ENCODE measurements at regions not wholly inside any gene's neighbourhood (a gene's known extent, or its start where the extent isn't known, plus 50 kb on each side); places are given as distances from the start of the nearest gene placed in this dataset.

- TF ChIP-seq POLR2AphosphoS5 (IDR thresholded peaks at IDR 0.05) (no peak), POLR2A (IDR thresholded peaks at IDR 0.05) (no peak), CTCF (IDR thresholded peaks at IDR 0.05) (no peak), EP300 (IDR thresholded peaks at IDR 0.05; ENCODE audit: low read depth) (no peak)
- no peak for DNase-seq
- in situ Hi-C loops (cut with MboI; ENCODE audit: low pct_ligation_motif_present in 1 of 4, low pct_unique_long_range_greater_than_20kb in 1 of 4, low sequenced_read_pairs in 3 of 4) (no loop called here), intact Hi-C loops (cut with DNase I; ENCODE audit: low total_unique reads) (no loop called here)
- no peaks in the 10 kb centered on the region for H3K36me3 ChIP-seq
- 60 to 100% methylated on average over 1 to 3 of the region's 3 CpGs for WGBS, 2 donors (ENCODE audit: low coverage in 1 of 2)
- no peaks in the 10 kb centered on the region for H3K4me1 ChIP-seq
- no peak overlapping the region for H3K4me3 ChIP-seq
- H3K9me3 ChIP-seq: no peaks in the 10 kb centered on the region
- H3K27ac ChIP-seq: no peak overlapping the region
- no peaks in the 10 kb centered on the region for H3K27me3 ChIP-seq
Measured at GRCh38 chr3:4232798-4233197, 70.4 kb upstream of the SETMAR start.

- Histone ChIP-seq H3K27me3 (no peaks in the 10 kb centered on the region), H3K4me1 (no peaks in the 10 kb centered on the region), H3K4me3 (no peak overlapping the region), H3K36me3 (no peaks in the 10 kb centered on the region), H3K27ac (no peak overlapping the region), H3K9me3 (no peaks in the 10 kb centered on the region)
- WGBS, 2 donors (ENCODE audit: low coverage in 1 of 2): 32 to 55% methylated on average over 2 of the region's 2 CpGs
- no peak for TF ChIP-seq POLR2A (IDR thresholded peaks at IDR 0.05)
- TF ChIP-seq EP300 (IDR thresholded peaks at IDR 0.05; ENCODE audit: low read depth): no peak
- in situ Hi-C loops (cut with MboI; ENCODE audit: low pct_ligation_motif_present in 1 of 4, low pct_unique_long_range_greater_than_20kb in 1 of 4, low sequenced_read_pairs in 3 of 4) (no loop called here), intact Hi-C loops (cut with DNase I; ENCODE audit: low total_unique reads) (no loop called here)
- no peak for DNase-seq
Measured at GRCh38 chr3:4233488-4233887, 69.7 kb upstream of the SETMAR start.

- intact Hi-C loops (cut with DNase I; ENCODE audit: low total_unique reads): no loop called here
- H3K4me1 ChIP-seq: no peaks in the 10 kb centered on the region
Measured at GRCh38 chr3:4234889-4235288, 68.3 kb upstream of the SETMAR start.

GRCh38 chr3:4235690-4236089 lies 67.5 kb upstream of the SETMAR start:
- Histone ChIP-seq H3K9me3 (no peaks in the 10 kb centered on the region), H3K27me3 (no peaks in the 10 kb centered on the region), H3K4me1 (no peaks in the 10 kb centered on the region), H3K4me3 (no peak overlapping the region), H3K27ac (no peak overlapping the region), H3K36me3 (no peaks in the 10 kb centered on the region)
- WGBS, 2 donors (ENCODE audit: low coverage in 1 of 2): 68 to 83% methylated on average over 3 of the region's 3 CpGs
- in situ Hi-C loops (cut with MboI; ENCODE audit: low pct_ligation_motif_present in 1 of 4, low pct_unique_long_range_greater_than_20kb in 1 of 4, low sequenced_read_pairs in 3 of 4): no loop called here
- intact Hi-C loops (cut with DNase I; ENCODE audit: low total_unique reads): no loop called here
- TF ChIP-seq POLR2AphosphoS5 (IDR thresholded peaks at IDR 0.05) (no peak), EP300 (IDR thresholded peaks at IDR 0.05; ENCODE audit: low read depth) (no peak), POLR2A (IDR thresholded peaks at IDR 0.05) (no peak), CTCF (IDR thresholded peaks at IDR 0.05) (no peak)
- no peak for DNase-seq

More at GRCh38 chr3:4234889-4235288, 68.3 kb upstream of the SETMAR start:
- no peak overlapping the region for H3K4me3 ChIP-seq
- TF ChIP-seq CTCF (IDR thresholded peaks at IDR 0.05): no peak
- no peak for TF ChIP-seq POLR2AphosphoS5 (IDR thresholded peaks at IDR 0.05)
- no peak for TF ChIP-seq EP300 (IDR thresholded peaks at IDR 0.05; ENCODE audit: low read depth)
- TF ChIP-seq POLR2A (IDR thresholded peaks at IDR 0.05): no peak
- WGBS, 2 donors (ENCODE audit: low coverage in 1 of 2): 62 to 69% methylated on average over 2 of the region's 2 CpGs
- H3K36me3 ChIP-seq: no peaks in the 10 kb centered on the region
- H3K27ac ChIP-seq: no peak overlapping the region
- in situ Hi-C loops (cut with MboI; ENCODE audit: low pct_ligation_motif_present in 1 of 4, low pct_unique_long_range_greater_than_20kb in 1 of 4, low sequenced_read_pairs in 3 of 4): no loop called here
- H3K27me3 ChIP-seq: no peaks in the 10 kb centered on the region
- DNase-seq: no peak
- no peaks in the 10 kb centered on the region for H3K9me3 ChIP-seq

GRCh38 chr3:4241595-4242170 lies 61.5 kb upstream of the SETMAR start:
- intact Hi-C loops (cut with DNase I; ENCODE audit: low total_unique reads): no loop called here
- 82 to 86% methylated on average over 6 to 8 of the region's 8 CpGs for WGBS, 2 donors (ENCODE audit: low coverage in 1 of 2)

More at GRCh38 chr3:4241595-4242170, 61.5 kb upstream of the SETMAR start:
- Histone ChIP-seq H3K27ac (no peak overlapping the region), H3K36me3 (no peaks in the 10 kb centered on the region), H3K27me3 (no peaks in the 10 kb centered on the region), H3K9me3 (no peaks in the 10 kb centered on the region), H3K4me1 (no peaks in the 10 kb centered on the region), H3K4me3 (no peak overlapping the region)
- in situ Hi-C loops (cut with MboI; ENCODE audit: low pct_ligation_motif_present in 1 of 4, low pct_unique_long_range_greater_than_20kb in 1 of 4, low sequenced_read_pairs in 3 of 4): no loop called here
- DNase-seq: no peak
- TF ChIP-seq EP300 (IDR thresholded peaks at IDR 0.05; ENCODE audit: low read depth) (no peak), POLR2AphosphoS5 (IDR thresholded peaks at IDR 0.05) (no peak)

Measured in transverse colon (tissue), 4 donors.